Ovary (tissue), 3 donors: ENCODE measurements at regions not wholly inside any gene's neighbourhood (a gene's known extent, or its start where the extent isn't known, plus 50 kb on each side); places are given as distances from the start of the nearest gene placed in this dataset.

Experiments
- CTCF ChIP-seq, 3 donors: fragments of 450-650 bp in 2 of 3; fragments of 200-600 bp in 1 of 3; IDR thresholded peaks; one replicate each; pipeline versions ENCODE4 v1.5.1 to v1.8.0; 2016 to 2022; ENCODE audit warnings: antibody characterized with exemption in 3 of 3, mild to moderate bottlenecking in 1 of 3
- EP300 ChIP-seq: sonication (generic); formaldehyde crosslinking; IDR thresholded peaks from one replicate; pipeline ENCODE4 v1.6.1; 2017; ENCODE audit warnings: antibody characterized with exemption
- POLR2A ChIP-seq: fragments of 450-650 bp; IDR thresholded peaks from one replicate; pipeline ENCODE4 v1.6.1; 2017; ENCODE audit warnings: antibody characterized with exemption, mild to moderate bottlenecking, moderate library complexity
- donor health status: DM: no; HTN: no; CAD: no.

- TF ChIP-seq CTCF (IDR thresholded peaks at IDR 0.05), result no peak
- no peak for TF ChIP-seq POLR2A
- no peak for TF ChIP-seq EP300
Observed at GRCh38 chr1:167158111-167158812, 62.4 kb upstream of the POU2F1 start.
